ENCODE measurements at regions not wholly inside any gene's neighbourhood (a gene's known extent, or its start where the extent isn't known, plus 50 kb on each side); places are given as distances from the start of the nearest gene placed in this dataset.

DNA sequence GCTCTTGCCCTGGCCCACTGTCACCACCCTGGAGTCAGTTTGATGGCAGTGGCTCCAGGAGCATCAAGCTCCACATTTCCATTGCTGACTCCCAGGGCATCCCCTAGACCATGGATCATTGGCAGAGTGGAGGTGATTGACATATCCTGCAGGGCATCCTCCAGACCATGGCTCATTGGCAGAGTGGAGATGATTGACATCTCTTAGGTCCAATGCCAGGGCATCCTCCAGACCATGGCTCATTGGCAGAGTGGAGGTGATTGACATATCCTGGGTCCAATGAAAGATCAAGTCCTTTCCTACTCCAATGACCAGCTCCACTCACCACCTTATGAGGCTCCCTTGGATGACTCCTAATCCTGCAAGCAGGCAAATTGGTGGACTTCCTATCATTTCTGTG is 174.3 kb upstream of the NLRP1 start:
- H3K4me3 ChIP-seq = no peak overlapping the region
- H3K27me3 ChIP-seq = no peaks in the 10 kb centered on the region
- no peaks in the 10 kb centered on the region for H3K4me1 ChIP-seq
- no peak overlapping the region for H3K27ac ChIP-seq
- intact Hi-C loops (cut with DNase I) = no loop called here
- no peak for DNase-seq (ENCODE audit: extremely low spot score in 2 of 2)
- no peaks in the 10 kb centered on the region for H3K36me3 ChIP-seq
- TF ChIP-seq POLR2A (IDR thresholded peaks at IDR 0.05) (no peak), POLR2AphosphoS5 (IDR thresholded peaks at IDR 0.05; ENCODE audit: insufficient read depth in 1 of 2, low read depth in 1 of 2) (no peak)
- TF ChIP-seq, protein P1, sequence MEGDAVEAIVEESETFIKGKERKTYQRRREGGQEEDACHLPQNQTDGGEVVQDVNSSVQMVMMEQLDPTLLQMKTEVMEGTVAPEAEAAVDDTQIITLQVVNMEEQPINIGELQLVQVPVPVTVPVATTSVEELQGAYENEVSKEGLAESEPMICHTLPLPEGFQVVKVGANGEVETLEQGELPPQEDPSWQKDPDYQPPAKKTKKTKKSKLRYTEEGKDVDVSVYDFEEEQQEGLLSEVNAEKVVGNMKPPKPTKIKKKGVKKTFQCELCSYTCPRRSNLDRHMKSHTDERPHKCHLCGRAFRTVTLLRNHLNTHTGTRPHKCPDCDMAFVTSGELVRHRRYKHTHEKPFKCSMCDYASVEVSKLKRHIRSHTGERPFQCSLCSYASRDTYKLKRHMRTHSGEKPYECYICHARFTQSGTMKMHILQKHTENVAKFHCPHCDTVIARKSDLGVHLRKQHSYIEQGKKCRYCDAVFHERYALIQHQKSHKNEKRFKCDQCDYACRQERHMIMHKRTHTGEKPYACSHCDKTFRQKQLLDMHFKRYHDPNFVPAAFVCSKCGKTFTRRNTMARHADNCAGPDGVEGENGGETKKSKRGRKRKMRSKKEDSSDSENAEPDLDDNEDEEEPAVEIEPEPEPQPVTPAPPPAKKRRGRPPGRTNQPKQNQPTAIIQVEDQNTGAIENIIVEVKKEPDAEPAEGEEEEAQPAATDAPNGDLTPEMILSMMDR (IDR thresholded peaks at IDR 0.05) = no peak
- H3K9me3 ChIP-seq = no peaks in the 10 kb centered on the region

DNA sequence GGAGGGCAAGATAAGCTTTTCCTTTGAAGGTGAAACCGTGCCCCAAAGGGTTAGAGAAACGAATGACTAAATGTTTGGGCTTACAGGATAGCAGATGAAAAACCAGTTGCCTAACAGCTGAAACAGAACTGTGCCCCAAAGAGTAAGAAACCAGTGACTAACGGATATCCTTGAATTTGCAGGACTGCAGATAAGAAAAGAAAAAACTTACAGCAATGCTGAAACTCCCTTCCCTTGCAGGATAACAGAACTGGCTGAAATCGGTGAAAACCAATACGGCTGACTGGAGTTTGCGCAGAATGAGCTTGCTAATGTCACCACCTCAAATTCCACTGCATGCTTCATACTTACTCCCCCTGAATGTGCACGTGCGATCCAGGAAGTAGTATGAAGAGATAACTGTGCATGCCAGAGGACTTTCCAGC is 175.2 kb upstream of the NLRP1 start:
- intact Hi-C loops (cut with DNase I) = no loop called here
- no peak overlapping the region for H3K27ac ChIP-seq
- no peaks in the 10 kb centered on the region for H3K36me3 ChIP-seq
- TF ChIP-seq POLR2A (IDR thresholded peaks at IDR 0.05) (no peak), POLR2AphosphoS5 (IDR thresholded peaks at IDR 0.05; ENCODE audit: insufficient read depth in 1 of 2, low read depth in 1 of 2) (no peak)
- TF ChIP-seq, protein P1 (IDR thresholded peaks at IDR 0.05) = no peak
- no peak overlapping the region for H3K4me3 ChIP-seq
- no peaks in the 10 kb centered on the region for H3K4me1 ChIP-seq
- no peak for DNase-seq (ENCODE audit: extremely low spot score in 2 of 2)
- no peaks in the 10 kb centered on the region for H3K9me3 ChIP-seq
- H3K27me3 ChIP-seq = no peaks in the 10 kb centered on the region

DNA sequence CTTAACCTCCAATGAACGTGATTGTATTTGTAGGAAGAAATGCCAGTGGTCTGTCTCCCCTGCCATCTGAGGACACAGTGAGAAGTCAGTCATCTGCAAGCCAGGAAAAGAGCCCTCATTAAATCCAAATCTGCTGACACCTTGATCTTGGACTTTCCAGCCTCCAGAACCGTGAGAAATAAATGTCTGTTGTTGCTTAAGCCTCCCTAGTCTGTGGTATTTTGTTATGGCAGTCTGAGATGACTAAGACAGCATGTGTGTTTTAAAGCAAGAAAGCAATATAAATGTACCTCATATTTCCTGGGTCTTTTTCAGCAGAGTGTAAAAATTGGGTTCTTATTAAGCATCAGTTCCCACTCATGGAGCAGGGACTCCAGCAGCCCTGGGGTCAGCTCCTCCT is 177.9 kb upstream of the NLRP1 start:
- H3K27ac ChIP-seq = no peak overlapping the region
- no peaks in the 10 kb centered on the region for H3K4me1 ChIP-seq
- intact Hi-C loops (cut with DNase I) = no loop called here
- no peaks in the 10 kb centered on the region for H3K9me3 ChIP-seq
- TF ChIP-seq POLR2A (IDR thresholded peaks at IDR 0.05) = no peak
- H3K4me3 ChIP-seq = no peak overlapping the region
- no peaks in the 10 kb centered on the region for H3K36me3 ChIP-seq
- H3K27me3 ChIP-seq = no peaks in the 10 kb centered on the region
- DNase-seq (ENCODE audit: extremely low spot score in 2 of 2) = no peak

DNA sequence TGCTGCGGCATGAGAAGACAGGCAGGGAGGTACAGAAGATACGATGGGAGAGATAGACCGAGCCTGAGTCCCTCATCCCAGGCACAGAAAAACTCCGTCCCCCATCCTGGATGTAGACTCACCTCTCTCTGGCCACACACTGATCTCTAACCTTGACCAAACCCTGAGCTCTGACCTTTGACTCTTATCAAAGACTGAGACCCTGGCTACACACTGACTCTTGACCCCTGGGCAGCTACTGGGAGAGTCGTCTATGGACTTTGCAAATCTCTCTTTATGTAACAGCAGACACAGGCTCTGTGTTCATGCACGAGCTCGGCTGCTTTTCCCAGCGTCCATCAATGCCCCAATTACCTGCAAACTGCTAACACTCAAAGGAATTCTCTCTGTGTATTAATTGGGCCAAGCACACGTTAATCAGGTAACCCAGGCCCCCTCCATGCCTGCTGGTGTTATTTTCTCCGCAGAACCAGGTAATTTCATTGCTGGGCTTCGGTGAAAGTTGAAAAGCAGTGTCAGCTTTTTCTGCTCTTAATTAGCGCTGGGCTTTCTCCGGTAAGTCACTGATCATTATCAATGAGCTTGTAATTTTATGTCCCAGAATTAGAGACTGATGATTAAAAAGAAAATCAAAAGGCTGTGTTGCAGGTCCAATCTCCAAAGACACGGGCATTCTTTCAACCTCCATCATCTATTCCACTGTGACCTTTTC is 179.4 kb upstream of the NLRP1 start:
- no peaks in the 10 kb centered on the region for H3K36me3 ChIP-seq
- H3K4me1 ChIP-seq = no peaks in the 10 kb centered on the region
- no peak overlapping the region for H3K27ac ChIP-seq
- no peaks in the 10 kb centered on the region for H3K27me3 ChIP-seq
- intact Hi-C loops (cut with DNase I) = no loop called here
- no peak for TF ChIP-seq POLR2AphosphoS5 (IDR thresholded peaks at IDR 0.05; ENCODE audit: insufficient read depth in 1 of 2, low read depth in 1 of 2)
- no peak for TF ChIP-seq POLR2A (IDR thresholded peaks at IDR 0.05)
- H3K4me3 ChIP-seq = no peak overlapping the region
- no peak for DNase-seq (ENCODE audit: extremely low spot score in 2 of 2)
- no peaks in the 10 kb centered on the region for H3K9me3 ChIP-seq

DNA sequence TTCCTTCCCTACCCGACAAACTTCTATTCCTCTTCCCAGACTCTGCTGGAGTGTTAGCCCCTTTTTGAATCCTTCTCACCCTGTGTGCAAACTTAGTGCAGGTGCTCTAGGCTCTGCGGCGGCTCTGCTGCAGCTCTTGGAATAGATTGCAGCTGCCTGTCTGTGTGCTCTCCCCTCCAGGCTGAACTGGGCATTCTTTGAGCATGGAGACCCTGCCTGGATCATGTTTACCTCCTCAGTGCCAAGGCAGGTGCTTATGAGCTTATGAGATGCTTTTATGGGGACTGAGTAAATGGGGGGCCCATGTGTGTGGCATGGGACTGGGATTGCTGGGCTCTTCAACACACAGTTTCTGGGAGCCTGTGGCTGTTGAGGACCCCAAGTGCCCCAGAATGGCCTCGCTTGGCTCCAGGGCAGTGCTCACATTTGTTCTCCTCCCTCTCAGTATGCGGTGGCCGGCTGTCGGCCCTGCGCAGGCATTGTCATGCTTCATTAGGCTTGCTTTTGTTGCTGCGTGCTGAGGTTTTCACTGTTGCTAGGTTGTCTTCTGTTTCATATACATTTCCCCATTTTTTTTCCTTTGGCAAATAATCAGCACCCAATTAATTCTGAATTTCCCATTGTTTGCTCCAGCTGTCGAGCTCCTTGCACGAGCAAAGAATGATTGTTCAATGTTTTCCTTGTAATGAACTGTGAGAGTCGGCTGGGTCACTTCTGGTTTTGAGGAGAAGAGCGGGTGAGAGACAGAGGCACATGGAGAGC is 185.5 kb upstream of the NLRP1 start:
- no peaks in the 10 kb centered on the region for H3K36me3 ChIP-seq
- H3K27me3 ChIP-seq = no peaks in the 10 kb centered on the region
- intact Hi-C loops (cut with DNase I) = no loop called here
- no peaks in the 10 kb centered on the region for H3K9me3 ChIP-seq
- no peak overlapping the region for H3K4me3 ChIP-seq
- TF ChIP-seq, protein P1 (IDR thresholded peaks at IDR 0.05) = no peak
- TF ChIP-seq POLR2AphosphoS5 (IDR thresholded peaks at IDR 0.05; ENCODE audit: insufficient read depth in 1 of 2, low read depth in 1 of 2) (no peak), POLR2A (IDR thresholded peaks at IDR 0.05) (no peak)
- DNase-seq (ENCODE audit: extremely low spot score in 2 of 2) = no peak
- H3K4me1 ChIP-seq = no peaks in the 10 kb centered on the region
- H3K27ac ChIP-seq = no peak overlapping the region
